Neural cell (in vitro differentiated cells): ENCODE measurements at regions not wholly inside any gene's neighbourhood (a gene's known extent, or its start where the extent isn't known, plus 50 kb on each side); places are given as distances from the start of the nearest gene placed in this dataset.
"Not testable (repeated sequence)": the region's sequence is repeated elsewhere in the genome, so short reads cannot be mapped to it uniquely, and the experiment has no call there.

Experiments used
- H2AFZ ChIP-seq: fragments of 200-600, 300-800 bp; sonication (generic), shearing (Covaris generic); 2 replicates; pipeline ENCODE4 v1.6.0; 2014; ENCODE audit warnings: low read depth, mild to moderate bottlenecking, antibody characterized with exemption, low read length, moderate library complexity
- H3F3A ChIP-seq: fragments of 200-600 bp; shearing (Covaris generic); 2 replicates; pipeline ENCODE4 v1.6.1; 2016; ENCODE audit warnings: mild to moderate bottlenecking, moderate library complexity, mixed read lengths, antibody characterized with exemption, low read length; ENCODE audit not compliant: insufficient read depth, poor library complexity, severe bottlenecking
- H3K27ac ChIP-seq: fragments of 200-600, 300-800 bp; sonication (generic), shearing (Covaris generic); 2 replicates; pipeline ENCODE4 v1.5.1; 2014; ENCODE audit warnings: mild to moderate bottlenecking, low read length, moderate library complexity
- H3K27me3 ChIP-seq: fragments of 300-800, 200-600 bp; sonication (generic), shearing (Covaris generic); 2 replicates; pipeline ENCODE4 v1.6.0; 2014; ENCODE audit warnings: mild to moderate bottlenecking, low read depth, low read length, moderate library complexity; ENCODE audit not compliant: insufficient read depth
- H3K36me3 ChIP-seq: fragments of 300-800, 200-600 bp; sonication (generic), shearing (Covaris generic); 2 replicates; pipeline ENCODE4 v1.5.1; 2014; ENCODE audit warnings: mild to moderate bottlenecking, antibody characterized with exemption, low read length, moderate library complexity; ENCODE audit not compliant: insufficient read depth
- H3K4me2 ChIP-seq: fragments of 300-800, 200-600 bp; sonication (generic), shearing (Covaris generic); 2 replicates; pipeline ENCODE4 v1.6.0; 2014; ENCODE audit warnings: mild to moderate bottlenecking, low read length
- H3K4me3 ChIP-seq: fragments of 300-800, 200-600 bp; sonication (generic), shearing (Covaris generic); 2 replicates; pipeline ENCODE4 v1.5.1; 2014; ENCODE audit warnings: mild to moderate bottlenecking, low read length, moderate library complexity
- H3K79me2 ChIP-seq: fragments of 200-600 bp; shearing (Covaris generic); replicated peaks from 2 replicates; pipeline ENCODE4 v1.6.0; 2014; ENCODE audit warnings: mild to moderate bottlenecking, low read length, moderate library complexity; ENCODE audit not compliant: insufficient read depth
- H3K9ac ChIP-seq: fragments of 300-800, 200-600 bp; sonication (generic), shearing (Covaris generic); 2 replicates; pipeline ENCODE4 v1.6.1; 2016; ENCODE audit warnings: mild to moderate bottlenecking, low read length, mixed read lengths
- H3K9me2 ChIP-seq: fragments of 200-600 bp; shearing (Covaris generic); 2 replicates; pipeline ENCODE4 v1.6.1; 2016; ENCODE audit warnings: mild to moderate bottlenecking, low read length, mixed read lengths; ENCODE audit not compliant: insufficient read depth
- H3K9me3 ChIP-seq: fragments of 200-600, 300-800 bp; sonication (generic), shearing (Covaris generic); 2 replicates; pipeline ENCODE4 v1.6.1; 2016; ENCODE audit warnings: mild to moderate bottlenecking, mixed run types, low read length, moderate library complexity, mixed read lengths
- H4K20me1 ChIP-seq: fragments of 200-600 bp; shearing (Covaris generic); 2 replicates; pipeline ENCODE4 v1.6.1; 2016; ENCODE audit warnings: mild to moderate bottlenecking, mixed run types; ENCODE audit not compliant: insufficient read depth
- EP300 ChIP-seq: fragments of 450-650 bp; conservative IDR thresholded peaks from 2 replicates; pipeline ENCODE4 v1.6.1; 2014; ENCODE audit warnings: antibody characterized with exemption, mild to moderate bottlenecking, moderate library complexity; ENCODE audit not compliant: poor library complexity, severe bottlenecking
- EZH2 ChIP-seq: fragments of 200-600, 300-800 bp; shearing (Covaris generic), sonication (generic); IDR thresholded peaks from 2 replicates; pipeline ENCODE4 v1.6.1; 2014; ENCODE audit warnings: antibody characterized with exemption, low read length, borderline replicate concordance, mild to moderate bottlenecking; ENCODE audit not compliant: insufficient read depth, poor library complexity, severe bottlenecking
- MXI1 ChIP-seq: fragments of 450-650 bp; conservative IDR thresholded peaks from 2 replicates; pipeline ENCODE4 v1.6.1; 2014; ENCODE audit warnings: antibody characterized with exemption, mild to moderate bottlenecking; ENCODE audit not compliant: poor library complexity, severe bottlenecking
- POLR2AphosphoS5 ChIP-seq: IDR thresholded peaks from 2 replicates; pipeline ENCODE4 v1.6.1; 2012
- RAD21 ChIP-seq: fragments of 450-650 bp; conservative IDR thresholded peaks from 2 replicates; pipeline ENCODE4 v1.6.1; 2014; ENCODE audit warnings: antibody characterized with exemption, mild to moderate bottlenecking, moderate library complexity
- REST ChIP-seq: IDR thresholded peaks from 2 replicates; pipeline ENCODE4 v1.6.1; 2012; ENCODE audit warnings: borderline replicate concordance
- SMC3 ChIP-seq: fragments of 450-650 bp; conservative IDR thresholded peaks from 2 replicates; pipeline ENCODE4 v1.6.1; 2014; ENCODE audit warnings: antibody characterized with exemption, mild to moderate bottlenecking, moderate library complexity; ENCODE audit not compliant: poor library complexity
- TAF1 ChIP-seq: IDR thresholded peaks from 2 replicates; pipeline ENCODE4 v1.6.1; 2012; ENCODE audit warnings: low read depth
- TF ChIP-seq, protein P1 (sequence below): fragments of 450-650 bp; IDR thresholded peaks from 2 replicates; pipeline ENCODE4 v1.5.1; 2014; ENCODE audit warnings: antibody characterized with exemption, mild to moderate bottlenecking, moderate library complexity; ENCODE audit not compliant: poor library complexity, severe bottlenecking

DNA sequence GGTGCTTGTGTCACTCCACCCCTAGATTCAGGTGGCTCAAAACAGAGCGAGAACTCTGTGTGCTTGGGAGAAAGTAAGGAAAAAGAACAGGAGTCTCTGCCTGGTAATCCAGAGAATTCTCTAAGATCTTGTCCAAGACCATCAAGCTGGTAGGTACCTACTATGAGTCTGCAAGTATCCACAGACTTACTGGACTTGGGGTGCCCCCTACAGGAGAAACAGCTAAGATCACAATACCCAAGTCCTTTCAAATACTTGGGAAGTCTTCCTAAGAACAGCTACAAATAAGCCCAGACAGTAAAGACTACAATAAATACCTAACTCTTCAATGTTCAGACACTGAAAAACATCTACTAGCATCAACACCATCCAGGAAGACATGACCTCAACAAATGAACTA is 1143.6 kb upstream of the ACVR2A start:
- Histone ChIP-seq H3F3A (no peaks in the 10 kb centered on the region), H3K27me3 (no peaks in the 10 kb centered on the region), H3K36me3 (no peaks in the 10 kb centered on the region), H3K4me2 (no peak overlapping the region), H4K20me1 (no peaks in the 10 kb centered on the region), H3K9me2 (no peaks in the 10 kb centered on the region), H2AFZ (no peak overlapping the region), H3K79me2 (no peaks in the 10 kb centered on the region), H3K9ac (no peak overlapping the region), H3K27ac (no peak overlapping the region), H3K9me3 (peaks cover 3% of the 10 kb centered on the region), H3K4me3 (no peak overlapping the region)
- no peak for TF ChIP-seq EZH2
- TF ChIP-seq EP300: no peak
- TF ChIP-seq SMC3: no peak
- no peak for TF ChIP-seq POLR2AphosphoS5
- TF ChIP-seq RAD21: no peak
- no peak for TF ChIP-seq TAF1
- TF ChIP-seq, protein P1, sequence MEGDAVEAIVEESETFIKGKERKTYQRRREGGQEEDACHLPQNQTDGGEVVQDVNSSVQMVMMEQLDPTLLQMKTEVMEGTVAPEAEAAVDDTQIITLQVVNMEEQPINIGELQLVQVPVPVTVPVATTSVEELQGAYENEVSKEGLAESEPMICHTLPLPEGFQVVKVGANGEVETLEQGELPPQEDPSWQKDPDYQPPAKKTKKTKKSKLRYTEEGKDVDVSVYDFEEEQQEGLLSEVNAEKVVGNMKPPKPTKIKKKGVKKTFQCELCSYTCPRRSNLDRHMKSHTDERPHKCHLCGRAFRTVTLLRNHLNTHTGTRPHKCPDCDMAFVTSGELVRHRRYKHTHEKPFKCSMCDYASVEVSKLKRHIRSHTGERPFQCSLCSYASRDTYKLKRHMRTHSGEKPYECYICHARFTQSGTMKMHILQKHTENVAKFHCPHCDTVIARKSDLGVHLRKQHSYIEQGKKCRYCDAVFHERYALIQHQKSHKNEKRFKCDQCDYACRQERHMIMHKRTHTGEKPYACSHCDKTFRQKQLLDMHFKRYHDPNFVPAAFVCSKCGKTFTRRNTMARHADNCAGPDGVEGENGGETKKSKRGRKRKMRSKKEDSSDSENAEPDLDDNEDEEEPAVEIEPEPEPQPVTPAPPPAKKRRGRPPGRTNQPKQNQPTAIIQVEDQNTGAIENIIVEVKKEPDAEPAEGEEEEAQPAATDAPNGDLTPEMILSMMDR: no peak
- TF ChIP-seq MXI1: no peak

GRCh38 chr2:146697307-146697706 is 1147.5 kb upstream of the ACVR2A start:
- no peak overlapping the region for H3K9ac ChIP-seq
- no peak overlapping the region for H3K27ac ChIP-seq
- H3K9me3 ChIP-seq: peaks cover 3% of the 10 kb centered on the region
- no peak overlapping the region for H3K4me3 ChIP-seq
- TF ChIP-seq RAD21: no peak
- TF ChIP-seq, protein P1: no peak
- TF ChIP-seq SMC3: no peak
- no peak for TF ChIP-seq EP300
- TF ChIP-seq MXI1: no peak
- no peak for TF ChIP-seq REST
- no peak for TF ChIP-seq TAF1
- TF ChIP-seq POLR2AphosphoS5: no peak
- TF ChIP-seq EZH2: no peak
- no peak overlapping the region for H2AFZ ChIP-seq
- H3K27me3 ChIP-seq: no peaks in the 10 kb centered on the region
- no peaks in the 10 kb centered on the region for H3K79me2 ChIP-seq
- H3K4me2 ChIP-seq: no peak overlapping the region
- no peaks in the 10 kb centered on the region for H3F3A ChIP-seq
- H4K20me1 ChIP-seq: no peaks in the 10 kb centered on the region
- no peaks in the 10 kb centered on the region for H3K36me3 ChIP-seq
- no peaks in the 10 kb centered on the region for H3K9me2 ChIP-seq

GRCh38 chr2:146696787-146697186 is 1148.0 kb upstream of the ACVR2A start:
- H3K36me3 ChIP-seq, H3K4me2 ChIP-seq, H3K27me3 ChIP-seq, H3K4me3 ChIP-seq, H3F3A ChIP-seq, H3K27ac ChIP-seq, H2AFZ ChIP-seq, H3K9me3 ChIP-seq, H4K20me1 ChIP-seq, H3K9ac ChIP-seq, H3K9me2 ChIP-seq, H3K79me2 ChIP-seq: not testable (repeated sequence)
